Body of pancreas (tissue), 4 donors: ENCODE measurements at regions not wholly inside any gene's neighbourhood (a gene's known extent, or its start where the extent isn't known, plus 50 kb on each side); places are given as distances from the start of the nearest gene placed in this dataset.

ENCODE experiments used
- ATAC-seq: fragments of 150-250 bp; one replicate; pipeline ENCODE4 v1.9.1; 2016
- DNase-seq, 4 donors: peaks; one replicate each; pipeline ENCODE4 v3.0.0-alpha.2; 2019
- H3K27ac ChIP-seq, 4 donors: fragments of 200-600 bp; sonication (generic); 1 replicate in 3 of 4; 2 replicates in 1 of 4; pipeline versions ENCODE4 v1.5.1 to v1.6.1; 2016 to 2019; ENCODE audit warnings: mild to moderate bottlenecking in 1 of 4, mixed read lengths in 1 of 4, moderate library complexity in 1 of 4
- H3K27me3 ChIP-seq, 2 donors: fragments of 200-600 bp; sonication (generic); one replicate each; pipeline ENCODE4 v1.6.0; 2016; ENCODE audit warnings: mild to moderate bottlenecking in 1 of 2
- H3K36me3 ChIP-seq, 2 donors: fragments of 200-600 bp; sonication (generic); replicated peaks in 1 of 2; 2 replicates each; pipeline ENCODE4 v1.5.1; 2016; ENCODE audit warnings: low read depth in 2 of 2; ENCODE audit not compliant: insufficient read depth in 1 of 2
- H3K4me1 ChIP-seq: fragments of 200-600 bp; sonication (generic); one replicate; pipeline ENCODE4 v1.6.0; 2016
- H3K4me3 ChIP-seq, 2 donors: fragments of 200-600 bp; sonication (generic); 1 replicate in 1 of 2; 2 replicates in 1 of 2; pipeline ENCODE4 v1.5.1; 2016 to 2019
- H3K9me3 ChIP-seq, 3 donors: fragments of 200-600 bp; sonication (generic); 1 replicate in 2 of 3; 2 replicates in 1 of 3; pipeline ENCODE4 v1.5.1; 2016
- CTCF ChIP-seq, 7 experiments: fragments of 450-650 bp in 4 of 7; fragments of 200-600 bp in 3 of 7; sonication (generic) in 3 of 7; IDR thresholded peaks; one replicate each; pipeline ENCODE4 v1.5.1; 2016 to 2019; ENCODE audit warnings: antibody characterized with exemption in 7 of 7
- POLR2A ChIP-seq, 3 donors: fragments of 450-650 bp; IDR thresholded peaks; one replicate each; pipeline ENCODE4 v1.6.1; 2016; ENCODE audit warnings: antibody characterized with exemption in 3 of 3, mild to moderate bottlenecking in 2 of 3
- WGBS, 2 donors: methylation state at CpG; one replicate each; pipeline ENCODE4 v1.1.5; 2017; 5-methylcytosine and 5-hydroxymethylcytosine counted together
- intact Hi-C: fragments of 100-400 bp; cut with DNase I; formaldehyde crosslinking; loops from one replicate; pipeline ENCODE4 v1.15.1; 2023

GRCh38 chr18:41690332-41691127 is 264.5 kb upstream of the PIK3C3 start:
- ATAC-seq (no peak), DNase-seq (no peak)
- Histone ChIP-seq H3K27me3 (no peaks in the 10 kb centered on the region), H3K4me1 (no peaks in the 10 kb centered on the region), H3K9me3 (no peaks in the 10 kb centered on the region), H3K27ac (no peak overlapping the region), H3K4me3 (no peak overlapping the region), H3K36me3 (no peaks in the 10 kb centered on the region)
- 55 to 65% methylated on average over 4 of the region's 4 CpGs for WGBS, 2 donors
- TF ChIP-seq POLR2A (IDR thresholded peaks at IDR 0.05): no peak
- no peak for TF ChIP-seq CTCF (IDR thresholded peaks at IDR 0.05)
- intact Hi-C loops: no loop called here

- ATAC-seq: no peak
These were observed 267.9 kb upstream of the PIK3C3 start for GRCh38 chr18:41687138-41687537.

GRCh38 chr18:41681138-41681880 is 273.7 kb upstream of the PIK3C3 start:
- H3K36me3 ChIP-seq: no peaks in the 10 kb centered on the region
- no peak overlapping the region for H3K27ac ChIP-seq
- H3K27me3 ChIP-seq: no peaks in the 10 kb centered on the region
- ATAC-seq (no peak), DNase-seq (no peak)
- H3K4me1 ChIP-seq: no peaks in the 10 kb centered on the region
- H3K9me3 ChIP-seq: no peaks in the 10 kb centered on the region
- no peak overlapping the region for H3K4me3 ChIP-seq
- 72 to 80% methylated on average over 8 of the region's 8 CpGs for WGBS, 2 donors
- intact Hi-C loops: no loop called here
- TF ChIP-seq CTCF (IDR thresholded peaks at IDR 0.05) (no peak), POLR2A (IDR thresholded peaks at IDR 0.05) (no peak)

More at GRCh38 chr18:41687138-41687537, 267.9 kb upstream of the PIK3C3 start:
- intact Hi-C loops: no loop called here
- Histone ChIP-seq H3K27me3 (no peaks in the 10 kb centered on the region), H3K4me1 (no peaks in the 10 kb centered on the region), H3K27ac (no peak overlapping the region), H3K9me3 (no peaks in the 10 kb centered on the region), H3K4me3 (no peak overlapping the region), H3K36me3 (no peaks in the 10 kb centered on the region)
- TF ChIP-seq CTCF (IDR thresholded peaks at IDR 0.05) (no peak), POLR2A (IDR thresholded peaks at IDR 0.05) (no peak)
- WGBS, 2 donors: 76 to 77% methylated on average over 2 of the region's 2 CpGs
- no peak for DNase-seq

GRCh38 chr18:41674506-41674905 is 280.5 kb upstream of the PIK3C3 start:
- DNase-seq (no peak), ATAC-seq (no peak)
- 10 to 21% methylated on average over 7 of the region's 7 CpGs for WGBS, 2 donors
- TF ChIP-seq CTCF (IDR thresholded peaks at IDR 0.05): no peak
- no peak for TF ChIP-seq POLR2A (IDR thresholded peaks at IDR 0.05)
- Histone ChIP-seq H3K4me3 (no peak overlapping the region), H3K4me1 (no peaks in the 10 kb centered on the region), H3K9me3 (no peaks in the 10 kb centered on the region), H3K27ac (no peak overlapping the region), H3K36me3 (no peaks in the 10 kb centered on the region), H3K27me3 (no peaks in the 10 kb centered on the region)
- intact Hi-C loops: no loop called here
